ENCODE measurements at regions not wholly inside any gene's neighbourhood (a gene's known extent, or its start where the extent isn't known, plus 50 kb on each side); places are given as distances from the start of the nearest gene placed in this dataset.
"Not testable (repeated sequence)": the region's sequence is repeated elsewhere in the genome, so short reads cannot be mapped to it uniquely, and the experiment has no call there.

DNA sequence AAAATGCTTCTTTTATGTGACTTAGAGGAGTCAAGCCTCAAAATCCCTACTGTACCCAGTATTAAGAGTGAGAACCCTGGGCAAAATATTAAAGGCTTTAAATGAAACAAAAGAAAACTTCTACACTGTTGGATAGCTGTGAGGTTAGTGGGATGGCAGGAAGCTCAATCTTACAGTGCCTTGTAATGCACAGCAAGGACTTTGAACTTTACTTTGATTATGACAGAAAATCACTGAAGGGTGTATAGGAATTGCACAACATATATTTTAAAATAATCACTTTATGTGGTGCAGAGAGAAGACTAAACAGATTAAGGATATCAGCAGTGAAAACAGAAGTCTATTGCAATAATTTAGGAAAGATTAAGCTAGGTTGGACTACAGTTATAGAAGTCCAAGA, 1333.4 kb downstream of the ADGRL3 start:
- no peak for TF ChIP-seq POLR2AphosphoS5 (IDR thresholded peaks at IDR 0.05; ENCODE audit: low read depth, low read length)
- no peak for TF ChIP-seq POLR2A (IDR thresholded peaks at IDR 0.05; ENCODE audit: low read depth, low read length)
- TF ChIP-seq TAF1 (IDR thresholded peaks at IDR 0.05; ENCODE audit: borderline replicate concordance, low read depth, low read length): no peak

DNA sequence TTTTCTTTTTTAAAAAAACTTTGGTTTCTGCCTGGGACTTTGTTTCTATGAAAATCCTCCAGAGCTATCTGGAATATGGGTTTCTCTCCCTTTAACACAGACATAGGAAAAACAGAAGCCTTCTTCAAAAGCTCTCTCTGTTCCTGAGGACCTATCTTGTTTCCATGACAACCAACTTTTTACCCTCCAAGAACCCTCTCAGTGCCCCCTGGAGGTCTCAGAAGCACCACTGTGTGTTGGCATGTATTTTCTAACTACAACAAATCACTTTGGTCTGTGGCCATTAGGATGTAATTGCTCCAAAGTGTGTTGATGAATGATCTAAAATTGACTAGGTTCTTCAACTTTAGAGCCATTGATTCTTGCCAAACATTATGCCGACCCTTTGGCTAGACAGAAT, 1331.6 kb downstream of the ADGRL3 start:
- TF ChIP-seq TAF1 (IDR thresholded peaks at IDR 0.05; ENCODE audit: borderline replicate concordance, low read depth, low read length) (no peak), POLR2AphosphoS5 (IDR thresholded peaks at IDR 0.05; ENCODE audit: low read depth, low read length) (no peak), POLR2A (IDR thresholded peaks at IDR 0.05; ENCODE audit: low read depth, low read length) (no peak)
- DNase-seq (ENCODE audit: insufficient read length): no peak
- no peak for FAIRE-seq

More for the DNA sequence above, 1333.4 kb downstream of the ADGRL3 start:
- DNase-seq (ENCODE audit: insufficient read length): no peak
- no peak for FAIRE-seq

DNA sequence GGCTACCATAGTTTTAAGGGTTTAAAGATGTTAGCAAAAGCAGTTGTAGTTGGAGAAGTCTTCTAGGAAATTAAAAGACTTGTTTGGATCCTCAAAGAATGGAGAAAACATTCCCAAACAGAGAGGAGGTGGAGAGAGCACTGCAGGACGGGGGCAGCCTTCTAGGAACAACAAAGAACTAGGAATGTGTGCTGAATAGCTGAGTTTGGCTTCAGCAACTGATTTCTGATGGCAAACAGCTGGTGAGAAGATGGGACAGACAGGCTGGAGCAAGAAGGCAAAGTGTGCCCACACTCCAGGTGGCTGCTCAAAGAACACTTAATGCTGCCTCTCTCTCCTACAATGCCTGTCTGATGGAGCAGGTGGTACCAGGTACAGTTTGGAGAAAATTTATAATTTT, 1331.1 kb downstream of the ADGRL3 start:
- no peak for FAIRE-seq
- no peak for TF ChIP-seq POLR2A (IDR thresholded peaks at IDR 0.05; ENCODE audit: low read depth, low read length)
- no peak for TF ChIP-seq TAF1 (IDR thresholded peaks at IDR 0.05; ENCODE audit: borderline replicate concordance, low read depth, low read length)
- no peak for TF ChIP-seq POLR2AphosphoS5 (IDR thresholded peaks at IDR 0.05; ENCODE audit: low read depth, low read length)
- DNase-seq (ENCODE audit: insufficient read length): no peak

DNA sequence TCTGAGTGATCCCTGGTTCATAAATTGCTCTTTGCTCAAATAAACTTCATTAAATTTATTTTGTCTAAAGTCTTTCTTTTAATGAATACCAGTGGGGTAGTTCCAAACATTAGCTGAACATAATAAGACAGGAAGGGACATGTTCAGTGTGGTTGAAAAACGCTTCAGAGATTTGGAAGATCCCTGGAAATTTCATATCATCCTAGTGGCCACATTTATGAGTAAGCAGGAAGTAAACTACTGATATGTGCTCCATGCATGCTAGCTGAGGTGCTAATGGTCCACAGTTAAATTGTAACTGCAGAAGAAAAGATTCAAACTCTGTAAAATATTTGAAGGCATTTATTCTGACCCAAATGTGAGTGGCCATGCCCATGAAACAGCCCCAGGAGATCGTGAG, 1328.7 kb downstream of the ADGRL3 start:
- no peak for DNase-seq (ENCODE audit: insufficient read length)
- FAIRE-seq: no peak

DNA sequence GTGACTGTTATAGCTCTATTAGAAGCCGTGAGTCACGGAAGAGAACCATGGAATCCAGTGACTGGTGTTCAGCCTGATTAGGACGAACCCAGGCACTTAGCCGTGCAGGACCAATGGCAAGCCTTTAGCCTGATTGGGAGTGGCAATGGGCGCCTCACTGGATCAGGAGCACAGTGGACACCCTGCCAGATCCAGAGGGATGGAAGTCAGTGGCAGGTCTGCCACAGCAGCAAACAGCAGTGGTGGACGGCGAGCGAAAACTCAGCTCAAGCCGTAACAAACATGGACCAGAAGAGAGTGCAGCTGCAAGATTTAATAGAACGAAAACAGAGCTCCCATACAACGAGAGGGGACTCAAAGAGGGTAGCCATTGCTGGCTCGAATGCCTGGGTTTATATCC, 1326.5 kb downstream of the ADGRL3 start:
- TF ChIP-seq TAF1 (IDR thresholded peaks at IDR 0.05; ENCODE audit: borderline replicate concordance, low read depth, low read length) (no peak), POLR2AphosphoS5 (IDR thresholded peaks at IDR 0.05; ENCODE audit: low read depth, low read length) (no peak), POLR2A (IDR thresholded peaks at IDR 0.05; ENCODE audit: low read depth, low read length) (no peak)
- no peak for FAIRE-seq
- no peak for DNase-seq (ENCODE audit: insufficient read length)

More for the DNA sequence above, 1328.7 kb downstream of the ADGRL3 start:
- no peak for TF ChIP-seq TAF1 (IDR thresholded peaks at IDR 0.05; ENCODE audit: borderline replicate concordance, low read depth, low read length)
- TF ChIP-seq POLR2A (IDR thresholded peaks at IDR 0.05; ENCODE audit: low read depth, low read length): no peak
- no peak for TF ChIP-seq POLR2AphosphoS5 (IDR thresholded peaks at IDR 0.05; ENCODE audit: low read depth, low read length)

DNA sequence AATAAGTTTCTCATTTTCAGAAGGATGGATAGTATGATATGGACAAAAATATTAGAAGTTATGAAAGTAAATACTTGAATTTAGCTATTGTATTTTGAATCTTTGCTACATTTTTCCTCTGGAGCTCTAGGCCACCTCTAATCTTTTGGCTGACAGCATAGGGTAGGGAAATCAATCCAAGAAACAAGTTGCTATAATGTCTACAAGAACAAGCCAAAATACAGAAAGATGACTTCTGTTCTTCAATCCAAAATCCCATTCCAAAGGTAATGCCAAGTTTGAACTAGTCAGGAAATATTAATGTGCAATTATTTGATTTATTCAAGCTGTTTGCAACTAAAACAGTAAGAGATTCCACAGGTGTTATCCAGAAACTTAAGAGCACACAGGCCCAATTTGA, 1323.1 kb downstream of the ADGRL3 start:
- DNase-seq (ENCODE audit: insufficient read length) (no peak), FAIRE-seq (no peak)
- no peak for TF ChIP-seq POLR2A (IDR thresholded peaks at IDR 0.05; ENCODE audit: low read depth, low read length)
- no peak for TF ChIP-seq POLR2AphosphoS5 (IDR thresholded peaks at IDR 0.05; ENCODE audit: low read depth, low read length)
- no peak for TF ChIP-seq TAF1 (IDR thresholded peaks at IDR 0.05; ENCODE audit: borderline replicate concordance, low read depth, low read length)

DNA sequence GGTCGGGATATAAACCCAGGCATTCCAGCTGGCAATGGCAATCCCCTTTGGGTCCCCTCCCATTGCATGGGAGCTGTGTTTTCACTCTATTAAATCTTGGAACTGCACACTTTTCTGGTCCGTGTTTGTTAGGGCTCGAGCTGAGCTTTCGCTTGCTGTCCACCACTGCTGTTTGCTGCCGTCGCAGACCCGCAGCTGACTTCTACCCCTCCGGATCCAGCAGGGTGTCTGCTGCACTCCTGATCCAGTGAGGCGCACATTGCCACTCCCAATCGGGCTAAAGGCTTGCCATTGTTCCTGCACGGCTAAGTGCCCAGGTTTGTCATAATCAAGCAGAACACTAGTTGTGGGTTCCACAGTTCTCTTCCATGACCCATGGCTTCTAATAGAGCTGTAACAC, 1322.1 kb downstream of the ADGRL3 start:
- DNase-seq (ENCODE audit: insufficient read length): no peak
- TF ChIP-seq POLR2A (IDR thresholded peaks at IDR 0.05; ENCODE audit: low read depth, low read length) (no peak), POLR2AphosphoS5 (IDR thresholded peaks at IDR 0.05; ENCODE audit: low read depth, low read length) (no peak), TAF1 (IDR thresholded peaks at IDR 0.05; ENCODE audit: borderline replicate concordance, low read depth, low read length) (no peak)
- no peak for FAIRE-seq

DNA sequence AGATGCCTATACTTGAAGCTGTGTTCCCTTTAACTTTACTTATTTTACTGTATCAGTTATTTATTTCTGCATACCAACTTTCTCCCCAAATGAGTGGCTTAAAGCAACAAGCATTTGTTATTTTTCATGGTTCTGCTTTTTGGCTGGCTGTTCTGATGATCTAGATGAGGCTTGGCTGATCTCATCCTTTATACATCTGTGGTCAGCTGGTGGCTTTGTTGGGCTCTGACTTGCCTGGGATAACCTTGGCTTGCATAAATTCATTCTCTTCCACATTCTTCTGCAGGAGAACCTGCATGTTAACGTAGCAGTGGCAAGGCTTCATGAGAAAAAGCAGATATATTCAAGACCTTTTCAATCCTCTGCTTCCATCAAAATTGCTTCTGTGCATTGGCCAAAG, 1317.6 kb downstream of the ADGRL3 start:
- FAIRE-seq: no peak
- DNase-seq (ENCODE audit: insufficient read length): no peak

DNA sequence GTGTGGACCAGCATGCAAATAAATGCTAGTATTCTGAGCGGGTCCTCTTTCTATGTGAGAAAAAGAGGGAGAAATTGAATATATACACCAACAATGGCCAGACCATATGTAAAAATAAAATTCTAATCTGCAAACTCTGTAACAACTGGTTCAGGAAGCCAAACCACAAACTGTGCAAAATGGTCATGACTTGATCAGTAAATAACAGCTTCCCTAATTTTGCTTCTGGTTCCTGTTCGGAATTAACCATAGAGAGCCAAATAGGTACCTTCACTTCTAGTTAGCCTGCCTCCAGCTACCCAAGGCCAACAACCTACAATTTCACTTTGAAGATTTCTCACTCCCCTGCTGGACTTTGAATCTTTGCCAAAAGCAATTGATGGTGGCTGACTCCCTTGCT, 1313.2 kb downstream of the ADGRL3 start:
- DNase-seq (ENCODE audit: insufficient read length) (no peak), FAIRE-seq (no peak)
- TF ChIP-seq TAF1 (IDR thresholded peaks at IDR 0.05; ENCODE audit: borderline replicate concordance, low read depth, low read length) (no peak), POLR2AphosphoS5 (IDR thresholded peaks at IDR 0.05; ENCODE audit: low read depth, low read length) (no peak), POLR2A (IDR thresholded peaks at IDR 0.05; ENCODE audit: low read depth, low read length) (no peak)

More for the DNA sequence above, 1317.6 kb downstream of the ADGRL3 start:
- TF ChIP-seq POLR2AphosphoS5 (IDR thresholded peaks at IDR 0.05; ENCODE audit: low read depth, low read length) (no peak), POLR2A (IDR thresholded peaks at IDR 0.05; ENCODE audit: low read depth, low read length) (no peak), TAF1 (IDR thresholded peaks at IDR 0.05; ENCODE audit: borderline replicate concordance, low read depth, low read length) (no peak)

DNA sequence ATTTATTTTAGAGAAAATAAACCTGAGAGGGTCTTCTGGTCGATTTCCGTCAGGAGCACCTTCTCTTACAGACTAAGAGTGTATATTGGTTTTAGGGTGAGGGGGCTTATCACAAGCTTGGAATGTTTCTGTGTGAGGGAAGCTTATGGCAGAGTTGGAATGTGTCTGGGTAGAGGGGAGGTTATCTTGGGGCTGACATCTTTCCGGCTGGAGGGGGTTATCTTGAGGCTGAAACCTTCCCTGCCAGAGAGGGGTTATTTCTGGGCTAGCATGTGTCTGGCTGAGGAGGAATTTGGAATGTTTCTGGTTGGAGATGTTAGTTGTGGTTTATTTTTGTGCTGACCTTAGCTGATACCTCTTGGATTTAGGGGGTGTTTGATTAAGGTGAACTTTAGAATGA, 1312.1 kb downstream of the ADGRL3 start:
- DNase-seq (ENCODE audit: insufficient read length) (no peak), FAIRE-seq (no peak)
- TF ChIP-seq POLR2AphosphoS5 (IDR thresholded peaks at IDR 0.05; ENCODE audit: low read depth, low read length): no peak
- no peak for TF ChIP-seq POLR2A (IDR thresholded peaks at IDR 0.05; ENCODE audit: low read depth, low read length)
- TF ChIP-seq TAF1 (IDR thresholded peaks at IDR 0.05; ENCODE audit: borderline replicate concordance, low read depth, low read length): no peak

DNA sequence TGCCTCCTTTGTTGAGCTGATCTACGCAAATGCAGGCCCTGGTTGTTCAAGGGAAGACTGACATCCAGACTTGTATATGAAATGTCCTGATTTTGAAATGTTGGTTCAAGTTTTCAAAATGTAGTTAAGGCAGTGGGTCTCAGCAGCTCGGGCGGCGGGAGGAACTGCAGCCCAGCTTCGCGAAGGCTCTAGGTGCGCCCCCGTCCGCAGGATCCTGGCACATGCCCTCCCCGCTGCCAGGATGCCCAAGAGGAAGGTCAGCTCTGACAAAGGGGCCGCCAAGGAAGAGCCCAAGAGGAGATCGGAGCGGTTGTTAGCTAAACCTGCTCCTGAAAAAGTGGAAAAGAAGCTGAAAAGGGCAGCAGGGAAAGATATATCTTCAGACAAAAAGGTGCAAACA, 1310.1 kb downstream of the ADGRL3 start:
- no peak for DNase-seq (ENCODE audit: insufficient read length)
- FAIRE-seq: no peak
- TF ChIP-seq TAF1 (IDR thresholded peaks at IDR 0.05; ENCODE audit: borderline replicate concordance, low read depth, low read length) (no peak), POLR2AphosphoS5 (IDR thresholded peaks at IDR 0.05; ENCODE audit: low read depth, low read length) (no peak), POLR2A (IDR thresholded peaks at IDR 0.05; ENCODE audit: low read depth, low read length) (no peak)

DNA sequence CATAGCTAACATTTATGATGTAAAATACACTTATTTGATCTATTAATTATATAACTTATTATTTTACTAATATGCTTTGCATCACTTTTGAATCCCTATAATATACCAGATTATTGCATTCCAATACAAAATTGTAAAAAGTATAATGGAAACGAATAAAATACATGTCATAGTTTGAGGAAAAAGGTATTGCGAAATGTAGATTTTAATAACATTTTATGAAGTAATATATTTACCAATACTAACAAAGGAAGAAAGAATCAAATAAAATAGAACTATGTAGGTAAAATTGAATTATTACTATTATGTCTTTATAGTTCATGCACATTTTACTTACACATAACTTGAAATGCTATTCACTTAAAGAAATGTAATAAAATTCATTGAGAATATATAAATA, 1300.2 kb downstream of the ADGRL3 start:
- TF ChIP-seq POLR2A (IDR thresholded peaks at IDR 0.05; ENCODE audit: low read depth, low read length) (no peak), TAF1 (IDR thresholded peaks at IDR 0.05; ENCODE audit: borderline replicate concordance, low read depth, low read length) (no peak), POLR2AphosphoS5 (IDR thresholded peaks at IDR 0.05; ENCODE audit: low read depth, low read length) (no peak)
- FAIRE-seq (no peak), DNase-seq (ENCODE audit: insufficient read length) (no peak)

DNA sequence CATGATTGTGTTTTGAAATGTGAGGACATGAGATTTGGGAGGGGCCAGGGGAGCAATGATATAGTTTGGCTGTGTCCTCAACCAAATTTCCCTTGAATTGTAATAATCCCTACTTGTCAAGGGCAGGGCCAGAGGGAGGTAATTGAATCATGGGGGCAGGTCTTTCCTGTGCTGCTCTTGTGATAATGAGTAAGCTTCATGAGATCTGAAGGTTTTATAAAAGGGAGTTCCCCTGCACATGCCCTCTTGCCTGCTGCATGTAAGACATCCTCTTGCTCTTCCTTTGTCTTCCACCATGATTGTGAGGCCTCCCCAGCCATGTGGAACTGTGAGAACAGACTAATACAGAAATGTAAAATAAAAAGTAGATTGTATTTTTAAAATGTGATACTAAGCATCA, 1294.9 kb downstream of the ADGRL3 start:
- no peak for DNase-seq (ENCODE audit: insufficient read length)
- TF ChIP-seq TAF1 (IDR thresholded peaks at IDR 0.05; ENCODE audit: borderline replicate concordance, low read depth, low read length): no peak
- no peak for TF ChIP-seq POLR2A (IDR thresholded peaks at IDR 0.05; ENCODE audit: low read depth, low read length)
- TF ChIP-seq POLR2AphosphoS5 (IDR thresholded peaks at IDR 0.05; ENCODE audit: low read depth, low read length): no peak
- FAIRE-seq: no peak

DNA sequence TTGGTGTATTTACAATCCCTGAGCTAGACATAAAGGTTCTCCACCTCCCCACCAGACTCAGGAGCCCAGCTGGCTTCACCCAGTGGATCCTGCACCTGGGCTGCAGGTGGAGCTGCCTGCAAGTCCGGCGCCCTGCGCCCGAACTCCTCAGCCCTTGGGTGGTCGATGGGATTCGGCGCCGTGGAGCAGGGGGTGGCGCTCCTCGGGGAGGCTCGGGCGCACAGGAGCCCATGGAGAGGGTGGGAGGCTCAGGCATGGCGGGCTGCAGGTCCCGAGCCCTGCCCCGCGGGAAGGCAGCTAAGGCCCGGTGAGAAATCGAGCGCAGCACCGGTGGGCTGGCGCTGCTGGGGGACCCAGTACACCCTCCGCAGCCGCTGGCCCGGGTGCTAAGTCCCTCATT, 1291.6 kb downstream of the ADGRL3 start:
- DNase-seq (ENCODE audit: insufficient read length); FAIRE-seq: not testable (repeated sequence)
